GM19438 (cell line): ENCODE measurements at regions not wholly inside any gene's neighbourhood (a gene's known extent, or its start where the extent isn't known, plus 50 kb on each side); places are given as distances from the start of the nearest gene placed in this dataset.
"Not testable (repeated sequence)": the region's sequence is repeated elsewhere in the genome, so short reads cannot be mapped to it uniquely, and the experiment has no call there.

Experiments
- ATAC-seq: cut with Tn5 transposase; IDR thresholded peaks from one replicate; pipeline ENCODE4 v1.9.1; 2021; ENCODE audit warnings: low read depth; ENCODE audit not compliant: unreplicated experiment

DNA sequence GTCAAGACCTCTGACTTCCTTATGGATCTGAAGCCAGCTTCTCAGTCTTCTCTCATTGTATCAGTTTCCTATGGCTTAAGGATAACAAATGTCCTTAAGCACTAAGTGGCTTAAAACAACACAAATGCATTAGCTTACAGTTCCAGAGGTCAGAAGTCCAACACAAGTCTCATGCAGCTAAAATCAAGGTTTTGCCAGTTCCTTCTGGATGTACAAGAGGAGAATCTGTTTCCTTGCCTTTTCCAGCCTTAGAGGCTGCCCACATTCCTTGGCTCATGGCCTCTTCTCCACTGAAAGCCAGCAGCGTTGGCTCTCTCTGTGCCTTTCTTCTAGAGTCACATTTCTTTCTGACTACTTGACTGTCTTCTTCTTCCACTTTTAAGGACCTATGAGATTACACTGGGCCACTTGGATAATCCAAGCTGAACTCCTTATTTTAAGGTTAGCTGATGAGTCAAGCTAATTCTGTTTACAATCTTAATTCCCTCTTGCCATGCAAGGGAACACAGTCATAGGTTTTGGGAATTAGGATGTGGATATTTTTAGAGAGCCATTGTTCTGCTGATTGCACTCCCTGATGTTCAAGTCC, 179.0 kb downstream of the BCAS1 start:
- no peak for ATAC-seq

GRCh38 chr20:53890443-53891305, 179.7 kb downstream of the BCAS1 start:
- ATAC-seq = no peak

- ATAC-seq = no peak
These were observed 180.8 kb downstream of the BCAS1 start for GRCh38 chr20:53889411-53890148.

- ATAC-seq = no peak
These were observed 181.4 kb downstream of the BCAS1 start for GRCh38 chr20:53888951-53889350.

DNA sequence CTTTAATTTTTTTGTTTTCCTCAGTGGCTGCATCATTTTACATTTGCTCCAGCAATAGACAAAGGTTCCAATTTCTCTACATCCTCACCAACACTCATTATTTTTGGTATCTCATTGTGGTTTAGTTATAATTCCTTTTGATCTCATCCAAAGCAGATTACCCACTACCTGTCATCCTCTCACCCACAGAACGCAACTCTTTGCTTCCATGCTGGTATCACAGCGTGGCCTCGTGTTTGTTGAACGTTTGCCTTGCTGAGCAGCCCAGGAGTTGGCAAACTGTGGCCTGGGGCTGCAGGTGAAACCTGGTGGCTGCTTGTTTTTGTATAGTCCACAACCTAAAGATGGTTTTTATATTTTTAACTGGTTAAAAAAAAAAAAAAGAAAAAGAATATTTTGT, 181.9 kb downstream of the BCAS1 start:
- no peak for ATAC-seq

DNA sequence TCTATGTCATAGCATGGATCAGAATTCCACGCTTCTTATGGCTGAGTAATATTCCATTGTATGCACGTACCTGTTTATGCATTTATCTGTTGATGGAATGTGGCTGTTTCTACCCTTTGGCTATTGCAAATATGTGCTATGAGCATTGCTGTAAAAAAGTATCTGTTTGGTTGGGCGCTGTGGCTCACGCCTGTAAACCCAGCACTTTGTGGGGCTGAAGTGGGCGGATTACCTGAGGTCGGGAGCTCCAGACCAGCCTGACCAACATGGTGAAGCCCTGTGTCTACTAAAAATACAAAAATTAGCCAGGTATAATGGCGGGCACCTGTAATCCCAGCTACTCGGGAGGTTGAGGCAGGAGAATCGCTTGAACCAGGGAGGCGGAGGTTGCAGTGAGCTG, 182.4 kb downstream of the BCAS1 start:
- no peak for ATAC-seq

DNA sequence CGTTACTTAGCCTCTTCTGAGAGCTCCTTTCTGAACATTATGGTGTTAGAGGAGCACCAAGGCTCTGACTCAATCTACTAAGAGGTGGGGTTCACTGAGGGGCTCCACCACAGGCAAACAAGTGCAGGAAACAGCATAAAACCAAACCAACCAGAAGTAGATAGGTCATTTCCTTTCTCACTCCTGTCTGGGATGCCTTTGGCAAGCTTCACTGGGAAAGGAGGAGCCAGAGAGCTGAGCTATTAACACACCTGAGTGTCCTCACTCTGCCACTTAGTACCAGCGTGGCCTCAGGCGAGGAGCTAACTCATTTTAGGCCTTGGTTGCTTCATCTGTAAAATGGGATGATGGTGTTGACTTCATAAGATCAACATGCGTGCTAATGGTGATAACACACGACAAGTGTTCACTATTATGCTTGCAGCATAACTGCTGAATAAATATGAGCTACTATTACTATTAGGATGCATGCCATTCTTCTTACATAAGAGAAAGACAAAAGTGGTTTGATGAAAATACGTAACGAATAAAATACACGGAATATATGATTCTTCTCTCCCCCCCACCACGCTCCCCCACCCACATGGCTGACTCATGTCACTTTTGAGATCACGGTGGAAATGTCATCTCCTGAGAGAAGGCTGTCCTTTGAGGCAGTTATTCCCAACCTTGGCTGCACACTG, 185.4 kb downstream of the BCAS1 start:
- no peak for ATAC-seq

DNA sequence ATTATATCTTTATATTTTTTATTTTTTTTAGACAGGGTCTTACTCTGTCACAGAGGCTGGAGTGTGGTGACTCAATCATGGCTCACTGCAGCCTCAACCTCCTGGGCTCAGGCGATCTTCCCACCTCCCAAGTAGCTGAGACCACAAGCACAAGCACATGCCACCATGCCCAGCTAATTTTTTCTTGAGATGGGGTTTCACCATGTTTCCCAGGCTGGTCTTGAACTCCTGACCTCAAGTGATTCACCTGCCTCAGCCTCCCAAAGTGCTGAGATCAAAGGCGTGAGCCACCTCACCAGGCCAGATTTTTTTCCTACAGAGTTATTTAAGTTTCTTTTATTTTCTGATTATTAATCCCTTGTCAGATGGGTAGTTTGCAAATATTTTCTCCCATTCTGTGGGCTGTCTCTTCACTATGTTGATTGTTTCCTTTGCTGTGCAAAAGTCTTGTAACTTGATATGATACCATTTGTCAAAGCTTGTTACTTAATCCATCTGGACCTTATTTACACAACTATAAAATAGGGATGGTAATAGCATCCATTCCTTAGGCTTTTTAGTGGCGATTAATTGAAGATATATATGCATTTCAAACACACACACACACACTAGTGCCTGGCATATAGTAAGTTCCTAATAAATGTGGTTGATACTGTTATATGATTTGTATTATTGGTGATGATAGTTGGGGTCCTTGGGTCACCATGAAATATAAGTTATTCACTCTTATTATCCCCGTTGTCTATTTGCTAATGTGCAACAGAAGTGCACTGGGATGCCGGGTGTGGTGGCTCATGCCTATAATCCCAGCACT, 187.1 kb downstream of the BCAS1 start:
- no peak for ATAC-seq

DNA sequence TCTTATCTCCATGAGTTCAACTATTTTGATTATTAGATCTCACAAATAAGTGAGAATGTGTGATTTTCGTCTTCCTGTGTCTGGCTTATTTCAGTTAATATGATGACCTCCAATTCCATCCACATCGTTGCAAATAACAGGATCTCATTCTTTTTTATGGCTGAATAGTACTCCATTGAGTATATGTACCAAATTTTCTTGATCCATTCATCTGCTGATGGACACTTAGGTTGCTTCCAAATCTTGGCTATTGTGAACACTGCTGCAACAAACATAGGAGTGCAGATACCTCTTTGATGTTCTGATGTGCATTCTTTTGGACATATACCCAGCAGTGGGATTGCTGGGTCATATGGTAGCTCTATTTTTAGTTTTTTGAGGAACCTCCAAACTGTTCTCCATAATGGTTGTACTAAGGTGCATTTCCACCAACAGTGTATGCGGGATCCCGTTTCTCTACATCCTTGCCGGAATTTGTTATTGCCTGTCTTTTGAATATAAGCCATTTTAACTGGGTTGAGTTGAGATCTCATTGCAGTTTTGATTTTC, 187.9 kb downstream of the BCAS1 start:
- ATAC-seq = not testable (repeated sequence)

DNA sequence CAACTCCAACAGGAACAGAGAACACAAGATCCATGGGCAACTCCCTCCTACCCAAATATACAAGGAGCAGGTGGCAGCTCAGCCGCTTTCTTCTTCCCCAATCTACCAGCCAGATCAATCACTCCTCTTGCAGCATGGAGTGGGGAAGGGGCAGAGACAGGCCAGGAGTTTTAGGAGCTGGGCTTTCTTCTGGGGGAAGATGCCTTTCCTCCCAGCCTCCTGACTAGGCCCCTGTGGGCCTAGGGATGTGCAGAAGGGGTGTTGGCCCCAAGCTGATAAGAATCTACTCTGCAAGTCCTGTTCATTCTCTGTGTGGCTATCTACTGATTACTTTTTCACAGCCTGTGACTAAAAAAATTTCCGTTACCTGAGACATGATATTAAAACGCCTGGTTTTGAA, 189.0 kb downstream of the BCAS1 start:
- ATAC-seq = no peak

DNA sequence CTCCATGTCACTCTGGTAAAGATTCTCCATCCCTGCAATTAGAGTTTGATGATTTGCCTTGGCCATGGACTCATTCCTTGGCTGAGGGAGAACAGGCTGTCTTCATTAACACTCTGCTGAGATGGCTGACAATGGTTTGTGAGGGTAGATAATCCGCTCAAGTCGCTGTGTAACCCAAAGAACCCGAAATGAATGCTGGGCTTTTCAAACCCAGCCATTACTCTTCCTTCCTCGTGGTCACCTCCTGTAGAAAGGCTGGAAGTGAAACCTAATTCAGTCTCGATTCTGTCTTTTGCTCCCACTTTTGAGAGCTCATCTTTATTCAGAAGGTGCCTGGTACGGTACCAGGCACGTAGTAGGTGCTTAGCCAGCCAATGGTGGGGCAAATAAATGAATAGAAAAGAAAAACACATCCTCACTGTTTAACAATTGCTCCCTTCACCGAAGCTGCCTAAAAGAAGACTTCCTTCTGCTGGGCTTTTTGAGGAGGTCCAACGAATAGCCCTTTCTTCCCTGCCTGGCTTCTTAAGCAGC, 190.2 kb downstream of the BCAS1 start:
- ATAC-seq = no peak

DNA sequence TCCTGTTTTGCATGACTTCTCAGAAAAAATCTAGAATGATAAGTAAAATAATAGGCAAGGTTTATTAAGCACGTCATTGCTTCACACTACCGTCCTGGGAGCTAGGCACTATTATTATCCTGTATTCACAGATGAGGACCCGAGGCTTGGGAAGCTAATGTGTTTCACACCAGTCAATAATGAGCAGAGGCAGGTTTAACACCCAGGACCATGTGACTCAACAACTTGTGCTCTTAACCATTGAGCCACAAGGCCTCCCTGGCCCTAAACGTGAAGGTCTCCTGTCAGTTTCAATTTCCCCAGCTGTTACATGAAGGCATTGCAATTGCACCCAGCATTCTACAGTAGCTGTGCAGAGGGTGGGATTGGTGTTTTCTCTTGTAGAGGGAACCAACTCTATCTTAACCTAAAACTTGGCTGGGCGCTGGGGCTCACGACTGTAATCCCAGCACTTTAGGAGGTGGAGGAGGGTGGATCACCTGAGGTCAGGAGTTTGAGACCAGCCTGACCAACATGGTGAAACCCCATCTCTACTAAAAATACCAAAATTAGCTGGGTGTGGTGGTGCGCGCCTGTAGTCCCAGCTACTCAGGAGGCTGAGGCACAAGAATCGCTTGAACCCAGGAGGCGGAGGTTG, 191.2 kb downstream of the BCAS1 start:
- no peak for ATAC-seq

DNA sequence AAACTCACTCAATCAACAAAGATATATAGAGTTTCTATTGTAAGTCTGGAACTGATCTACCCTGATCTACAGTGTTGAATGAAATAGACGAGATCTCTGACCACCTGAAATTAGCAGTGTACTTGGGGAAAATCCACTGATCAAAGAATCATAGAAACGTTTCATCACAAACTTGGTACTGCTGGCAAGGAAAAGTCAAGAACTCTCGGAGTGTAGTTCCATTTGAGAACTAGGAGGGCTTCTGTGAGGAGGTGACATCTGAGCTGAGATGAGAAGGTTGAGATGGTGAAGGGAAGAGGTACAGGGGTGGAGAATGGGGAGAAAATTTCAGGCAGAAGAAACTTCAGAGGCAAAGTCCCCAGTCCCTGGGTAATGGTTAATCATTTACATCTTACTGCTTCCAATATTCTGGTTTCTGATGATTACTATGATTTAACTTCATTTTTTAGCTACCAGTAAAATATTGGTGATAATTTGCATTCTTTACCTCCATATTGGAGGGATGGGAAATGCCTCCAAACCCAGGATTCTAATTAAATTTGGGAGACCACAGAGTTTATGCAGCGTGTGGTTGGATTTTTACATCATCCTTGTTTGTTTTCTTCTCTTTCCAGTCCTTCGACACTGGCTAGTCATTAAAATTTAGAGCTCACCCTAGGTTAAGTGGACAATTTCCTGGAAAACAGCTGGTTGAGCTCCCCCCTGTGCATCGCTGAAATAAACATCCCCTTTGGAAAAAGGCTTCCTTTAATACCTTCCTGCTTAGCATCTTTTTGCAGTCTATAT, 191.9 kb downstream of the BCAS1 start:
- ATAC-seq = no peak

DNA sequence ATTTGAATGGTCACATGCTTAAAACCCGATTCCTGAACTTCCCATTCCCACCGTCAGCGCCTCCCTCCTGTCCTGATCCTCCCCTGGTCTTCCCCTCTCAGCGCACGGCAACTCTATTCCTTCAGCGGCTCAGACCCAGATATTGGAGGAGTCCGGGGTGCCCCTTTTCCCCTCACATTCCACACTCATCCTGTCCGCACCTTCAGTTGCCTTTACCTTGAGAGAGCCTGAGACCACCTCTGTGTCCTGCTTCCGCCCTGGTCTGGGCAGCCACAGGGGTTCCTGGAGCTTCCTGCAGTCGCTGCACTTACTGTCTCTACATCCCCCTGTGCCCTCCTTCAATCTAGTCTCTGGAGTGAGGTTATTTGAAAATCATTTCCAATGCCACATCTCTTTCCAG, 193.4 kb downstream of the BCAS1 start:
- no peak for ATAC-seq

- ATAC-seq = no peak
These were observed 193.9 kb downstream of the BCAS1 start for GRCh38 chr20:53876470-53876869.

- ATAC-seq = no peak
These were observed 194.9 kb downstream of the BCAS1 start for GRCh38 chr20:53875452-53875851.

DNA sequence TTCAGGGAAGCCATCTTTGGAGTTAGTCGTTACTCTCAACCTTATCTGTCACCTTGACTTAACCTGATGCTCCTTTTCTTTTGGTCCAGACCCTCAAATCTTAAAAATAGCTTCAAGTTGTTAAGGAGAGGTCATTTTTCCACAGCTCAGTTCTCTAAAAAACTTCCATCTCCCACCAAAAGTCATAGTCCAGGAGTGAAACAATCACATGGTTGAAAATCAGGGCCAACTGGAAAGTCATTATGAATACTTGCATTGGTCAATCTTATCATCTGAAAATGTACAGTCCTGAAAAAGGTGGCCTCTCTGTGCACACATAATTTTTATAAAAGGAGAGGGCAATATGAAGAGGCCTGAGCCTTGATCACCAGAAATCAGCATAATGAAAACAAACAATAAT, 195.7 kb downstream of the BCAS1 start:
- no peak for ATAC-seq

GRCh38 chr20:53874104-53874503, 196.3 kb downstream of the BCAS1 start:
- ATAC-seq = no peak
